ENCODE measurements at regions not wholly inside any gene's neighbourhood (a gene's known extent, or its start where the extent isn't known, plus 50 kb on each side); places are given as distances from the start of the nearest gene placed in this dataset.

- TF ChIP-seq SNAI2 (CRISPR knock-in tag; IDR thresholded peaks at IDR 0.05), result no peak
- TF ChIP-seq ZFP3 (CRISPR knock-in tag; IDR thresholded peaks at IDR 0.05), result no peak
- no peak for TF ChIP-seq ZNF8 (CRISPR knock-in tag; IDR thresholded peaks at IDR 0.05)
- TF ChIP-seq TCF4 (CRISPR knock-in tag; IDR thresholded peaks at IDR 0.05; ENCODE audit: borderline replicate concordance), result no peak
- no peak for TF ChIP-seq RARB (CRISPR knock-in tag; IDR thresholded peaks at IDR 0.05)
- TF ChIP-seq ISL1 (CRISPR knock-in tag; IDR thresholded peaks at IDR 0.05), result no peak
- no peak for TF ChIP-seq OSR1 (CRISPR knock-in tag; IDR thresholded peaks at IDR 0.05)
- ATAC-seq, result no peak
Measured at GRCh38 chr4:175559126-175559525, 252.9 kb downstream of the GPM6A start.

- no peak for TF ChIP-seq BACH2 (CRISPR knock-in tag; IDR thresholded peaks at IDR 0.05; ENCODE audit: borderline replicate concordance)
- no peak for TF ChIP-seq PPARA (CRISPR knock-in tag; IDR thresholded peaks at IDR 0.05; ENCODE audit: borderline replicate concordance)
- TF ChIP-seq POU6F1 (CRISPR knock-in tag; IDR thresholded peaks at IDR 0.05; ENCODE audit: borderline replicate concordance, low read depth), result no peak
- TF ChIP-seq CSDC2 (CRISPR knock-in tag; IDR thresholded peaks at IDR 0.05), result no peak
- no peak for TF ChIP-seq OSR1 (CRISPR knock-in tag; IDR thresholded peaks at IDR 0.05)
- no peak for ATAC-seq
Measured at GRCh38 chr4:175559526-175559925, 252.5 kb downstream of the GPM6A start.

GRCh38 chr4:175560604-175561003 is 251.5 kb downstream of the GPM6A start:
- no peak for TF ChIP-seq ZFP3 (CRISPR knock-in tag; IDR thresholded peaks at IDR 0.05)
- no peak for TF ChIP-seq PATZ1 (CRISPR knock-in tag; IDR thresholded peaks at IDR 0.05; ENCODE audit: borderline replicate concordance)
- no peak for TF ChIP-seq ESRRG (CRISPR knock-in tag; IDR thresholded peaks at IDR 0.05)
- TF ChIP-seq ZC3H10 (CRISPR knock-in tag; IDR thresholded peaks at IDR 0.05), result no peak
- no peak for TF ChIP-seq CSRNP3 (CRISPR knock-in tag; IDR thresholded peaks at IDR 0.05)
- no peak for TF ChIP-seq ZNF8 (CRISPR knock-in tag; IDR thresholded peaks at IDR 0.05)
- TF ChIP-seq BACH2 (CRISPR knock-in tag; IDR thresholded peaks at IDR 0.05; ENCODE audit: borderline replicate concordance), result no peak
- TF ChIP-seq SNAI2 (CRISPR knock-in tag; IDR thresholded peaks at IDR 0.05), result no peak
- no peak for TF ChIP-seq TOX (CRISPR knock-in tag; IDR thresholded peaks at IDR 0.05; ENCODE audit: borderline replicate concordance)
- TF ChIP-seq OSR1 (CRISPR knock-in tag; IDR thresholded peaks at IDR 0.05), result no peak
- peak; percentile 74 for ATAC-seq

GRCh38 chr4:175561696-175562095 is 250.4 kb downstream of the GPM6A start:
- TF ChIP-seq ESRRG (CRISPR knock-in tag; IDR thresholded peaks at IDR 0.05) (no peak), SNAI2 (CRISPR knock-in tag; IDR thresholded peaks at IDR 0.05) (no peak), ZNF565 (CRISPR knock-in tag; conservative IDR thresholded peaks at IDR 0.05; ENCODE audit: low read depth) (no peak), ZC3H10 (CRISPR knock-in tag; IDR thresholded peaks at IDR 0.05) (no peak), ZNF8 (CRISPR knock-in tag; IDR thresholded peaks at IDR 0.05) (no peak), ZNF70 (CRISPR knock-in tag; IDR thresholded peaks at IDR 0.05) (no peak), TCF4 (CRISPR knock-in tag; IDR thresholded peaks at IDR 0.05; ENCODE audit: borderline replicate concordance) (no peak), RARB (CRISPR knock-in tag; IDR thresholded peaks at IDR 0.05) (no peak), ZFP30 (CRISPR knock-in tag; IDR thresholded peaks at IDR 0.05) (no peak), GLIS3 (CRISPR knock-in tag; IDR thresholded peaks at IDR 0.05) (no peak), ISL1 (CRISPR knock-in tag; IDR thresholded peaks at IDR 0.05) (no peak), PATZ1 (CRISPR knock-in tag; IDR thresholded peaks at IDR 0.05; ENCODE audit: borderline replicate concordance) (no peak), PPARA (CRISPR knock-in tag; IDR thresholded peaks at IDR 0.05; ENCODE audit: borderline replicate concordance) (no peak), CSDC2 (CRISPR knock-in tag; IDR thresholded peaks at IDR 0.05) (no peak), CREB5 (CRISPR knock-in tag; IDR thresholded peaks at IDR 0.05; ENCODE audit: low read depth) (no peak), ZFP3 (CRISPR knock-in tag; IDR thresholded peaks at IDR 0.05) (no peak), TSHZ2 (CRISPR knock-in tag; IDR thresholded peaks at IDR 0.05) (no peak), ARNTL (CRISPR knock-in tag; IDR thresholded peaks at IDR 0.05; ENCODE audit: borderline replicate concordance, low read depth) (no peak), CSRNP3 (CRISPR knock-in tag; IDR thresholded peaks at IDR 0.05) (no peak), TOX (CRISPR knock-in tag; IDR thresholded peaks at IDR 0.05; ENCODE audit: borderline replicate concordance) (no peak)
- no peak for ATAC-seq
